ENCODE measurements at regions not wholly inside any gene's neighbourhood (a gene's known extent, or its start where the extent isn't known, plus 50 kb on each side); places are given as distances from the start of the nearest gene placed in this dataset.

GRCh38 chr15:19956124-19956796, 585.3 kb downstream of the GOLGA6L6 start:
- TF ChIP-seq SP1 (IDR thresholded peaks at IDR 0.05), result no peak
- TF ChIP-seq JUND (IDR thresholded peaks at IDR 0.05), result no peak
- TF ChIP-seq EGR1 (IDR thresholded peaks at IDR 0.05; ENCODE audit: low read depth in 2 of 2), result no peak
- no peak for TF ChIP-seq REST (IDR thresholded peaks at IDR 0.05)
- no peak for TF ChIP-seq YY1 (IDR thresholded peaks at IDR 0.05)
- TF ChIP-seq, protein P1, sequence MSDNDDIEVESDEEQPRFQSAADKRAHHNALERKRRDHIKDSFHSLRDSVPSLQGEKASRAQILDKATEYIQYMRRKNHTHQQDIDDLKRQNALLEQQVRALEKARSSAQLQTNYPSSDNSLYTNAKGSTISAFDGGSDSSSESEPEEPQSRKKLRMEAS (IDR thresholded peaks at IDR 0.05), result no peak
- no peak for TF ChIP-seq TAF1 (conservative IDR thresholded peaks at IDR 0.05)
- TF ChIP-seq, protein P2, sequence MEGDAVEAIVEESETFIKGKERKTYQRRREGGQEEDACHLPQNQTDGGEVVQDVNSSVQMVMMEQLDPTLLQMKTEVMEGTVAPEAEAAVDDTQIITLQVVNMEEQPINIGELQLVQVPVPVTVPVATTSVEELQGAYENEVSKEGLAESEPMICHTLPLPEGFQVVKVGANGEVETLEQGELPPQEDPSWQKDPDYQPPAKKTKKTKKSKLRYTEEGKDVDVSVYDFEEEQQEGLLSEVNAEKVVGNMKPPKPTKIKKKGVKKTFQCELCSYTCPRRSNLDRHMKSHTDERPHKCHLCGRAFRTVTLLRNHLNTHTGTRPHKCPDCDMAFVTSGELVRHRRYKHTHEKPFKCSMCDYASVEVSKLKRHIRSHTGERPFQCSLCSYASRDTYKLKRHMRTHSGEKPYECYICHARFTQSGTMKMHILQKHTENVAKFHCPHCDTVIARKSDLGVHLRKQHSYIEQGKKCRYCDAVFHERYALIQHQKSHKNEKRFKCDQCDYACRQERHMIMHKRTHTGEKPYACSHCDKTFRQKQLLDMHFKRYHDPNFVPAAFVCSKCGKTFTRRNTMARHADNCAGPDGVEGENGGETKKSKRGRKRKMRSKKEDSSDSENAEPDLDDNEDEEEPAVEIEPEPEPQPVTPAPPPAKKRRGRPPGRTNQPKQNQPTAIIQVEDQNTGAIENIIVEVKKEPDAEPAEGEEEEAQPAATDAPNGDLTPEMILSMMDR (IDR thresholded peaks at IDR 0.05; ENCODE audit: low read depth, low read length, missing input control), result no peak
- TF ChIP-seq NR2F2 (IDR thresholded peaks at IDR 0.05), result no peak
- TF ChIP-seq, protein P3, sequence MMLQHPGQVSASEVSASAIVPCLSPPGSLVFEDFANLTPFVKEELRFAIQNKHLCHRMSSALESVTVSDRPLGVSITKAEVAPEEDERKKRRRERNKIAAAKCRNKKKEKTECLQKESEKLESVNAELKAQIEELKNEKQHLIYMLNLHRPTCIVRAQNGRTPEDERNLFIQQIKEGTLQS (IDR thresholded peaks at IDR 0.05), result no peak
- no peak for TF ChIP-seq FOXA1 (IDR thresholded peaks at IDR 0.05)
- no peak for TF ChIP-seq HNF4A (conservative IDR thresholded peaks at IDR 0.05)
- no peak for TF ChIP-seq RXRA (IDR thresholded peaks at IDR 0.05)
- TF ChIP-seq GABPA (IDR thresholded peaks at IDR 0.05 in 1 of 2, conservative IDR thresholded peaks at IDR 0.05 in 1 of 2), result no peak
- TF ChIP-seq RAD21 (IDR thresholded peaks at IDR 0.05), result no peak
- TF ChIP-seq, protein P4, sequence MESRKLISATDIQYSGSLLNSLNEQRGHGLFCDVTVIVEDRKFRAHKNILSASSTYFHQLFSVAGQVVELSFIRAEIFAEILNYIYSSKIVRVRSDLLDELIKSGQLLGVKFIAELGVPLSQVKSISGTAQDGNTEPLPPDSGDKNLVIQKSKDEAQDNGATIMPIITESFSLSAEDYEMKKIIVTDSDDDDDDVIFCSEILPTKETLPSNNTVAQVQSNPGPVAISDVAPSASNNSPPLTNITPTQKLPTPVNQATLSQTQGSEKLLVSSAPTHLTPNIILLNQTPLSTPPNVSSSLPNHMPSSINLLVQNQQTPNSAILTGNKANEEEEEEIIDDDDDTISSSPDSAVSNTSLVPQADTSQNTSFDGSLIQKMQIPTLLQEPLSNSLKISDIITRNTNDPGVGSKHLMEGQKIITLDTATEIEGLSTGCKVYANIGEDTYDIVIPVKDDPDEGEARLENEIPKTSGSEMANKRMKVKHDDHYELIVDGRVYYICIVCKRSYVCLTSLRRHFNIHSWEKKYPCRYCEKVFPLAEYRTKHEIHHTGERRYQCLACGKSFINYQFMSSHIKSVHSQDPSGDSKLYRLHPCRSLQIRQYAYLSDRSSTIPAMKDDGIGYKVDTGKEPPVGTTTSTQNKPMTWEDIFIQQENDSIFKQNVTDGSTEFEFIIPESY (IDR thresholded peaks at IDR 0.05), result no peak
- TF ChIP-seq FOXA2 (IDR thresholded peaks at IDR 0.05), result no peak
- TF ChIP-seq HNF4G (IDR thresholded peaks at IDR 0.05), result no peak
- Histone ChIP-seq H3K9me3 (ENCODE audit: control insufficient read depth in 4 of 4, low read length in 3 of 4) (peaks cover 0 to 3% (median 0%) of the 10 kb centered on the region in 4 donors), H3K27me3 (ENCODE audit: control insufficient read depth in 4 of 4, insufficient read depth in 4 of 4, low read length in 3 of 4) (no peaks in the 10 kb centered on the region), H3K27ac (ENCODE audit: low read depth in 1 of 2, low read length in 2 of 2) (no peak overlapping the region), H3K9ac (ENCODE audit: low read depth in 1 of 2, low read length in 2 of 2) (no peak overlapping the region), H3K4me1 (ENCODE audit: control insufficient read depth in 4 of 4, insufficient read depth in 4 of 4, low read length in 3 of 4) (no peaks in the 10 kb centered on the region), H3K4me3 (ENCODE audit: low read depth in 1 of 3, low read length in 3 of 3) (no peak overlapping the region), H3K36me3 (ENCODE audit: control insufficient read depth in 4 of 4, insufficient read depth in 3 of 4, low read depth in 1 of 4, low read length in 3 of 4) (no peaks in the 10 kb centered on the region)
- no peak for DNase-seq (ENCODE audit: low spot score)
- WGBS, result 60% methylated on average over 4 of the region's 4 CpGs

Measured in liver (tissue), 8 donors.